GM10248 (cell line): ENCODE measurements at regions not wholly inside any gene's neighbourhood (a gene's known extent, or its start where the extent isn't known, plus 50 kb on each side); places are given as distances from the start of the nearest gene placed in this dataset.
"Not testable (repeated sequence)": the region's sequence is repeated elsewhere in the genome, so short reads cannot be mapped to it uniquely, and the experiment has no call there.

Experiments used
- CTCF ChIA-PET: fragments of 300-600 bp; sonication (Branson Sonifier 250); formaldehyde crosslinking; extraction: SDS; loops from one replicate; lab custom pipeline; 2021; ENCODE audit warnings: antibody characterized with exemption; lab: Yijun Ruan, JAX
- POLR2A ChIA-PET: fragments of 350-650 bp; sonication (Branson Sonifier 250); formaldehyde crosslinking; extraction: SDS; loops from one replicate; lab custom pipeline; 2020; ENCODE audit warnings: antibody characterized with exemption; lab: Yijun Ruan, JAX
- DNase-seq: peaks from one replicate; pipeline ENCODE4 v3.0.0; 2012; ENCODE audit errors: extremely low spot score
- CTCF ChIP-seq: IDR thresholded peaks from 2 replicates; pipeline ENCODE4 v1.5.1; 2012; ENCODE audit warnings: mild to moderate bottlenecking, low read depth; ENCODE audit errors: extremely low read depth, missing control alignments, control extremely low read depth

GRCh38 chr15:58369261-58369701, 62.5 kb upstream of the LIPC start:
- DNase-seq = no peak
- CTCF ChIA-PET = interaction anchor here (0.8 to 1.3 kb wide), 3 partner anchors 10 to 17 kb away, joined by 3 to 6 read pairs (median 3); no protein-coding TSS in a partner anchor
- TF ChIP-seq CTCF = no peak
- POLR2A ChIA-PET = no interaction called here

- TF ChIP-seq CTCF = no peak
- POLR2A ChIA-PET = no interaction called here
- CTCF ChIA-PET = interaction anchor here (0.8 to 1.3 kb wide), 3 partner anchors 11 to 18 kb away, joined by 3 to 6 read pairs (median 3); no protein-coding TSS in a partner anchor
- DNase-seq = no peak
Observed at GRCh38 chr15:58369956-58370355, 61.8 kb upstream of the LIPC start.

GRCh38 chr15:58374147-58374546, 57.6 kb upstream of the LIPC start:
- ChIA-PET CTCF (interaction anchor here (1.3 to 1.4 kb wide), 4 partner anchors 8 to 105 kb away, joined by 3 to 6 read pairs (median 4); no protein-coding TSS in a partner anchor), POLR2A (no interaction called here)
- no peak for DNase-seq
- TF ChIP-seq CTCF = no peak

GRCh38 chr15:58377193-58377592, 54.6 kb upstream of the LIPC start:
- POLR2A ChIA-PET = no interaction called here
- CTCF ChIA-PET = interaction anchor here (1.6 kb wide), 1 partner anchor 111 kb away, joined by 3 read pairs; no protein-coding TSS in a partner anchor
- TF ChIP-seq CTCF = no peak
- DNase-seq = no peak

GRCh38 chr15:58378241-58379085, 53.3 kb upstream of the LIPC start:
- DNase-seq = no peak
- ChIA-PET CTCF (no interaction called here), POLR2A (no interaction called here)
- no peak for TF ChIP-seq CTCF

- DNase-seq, CTCF ChIA-PET, POLR2A ChIA-PET: not testable (repeated sequence)
Observed at GRCh38 chr15:58379454-58379853, 52.3 kb upstream of the LIPC start.
